ENCODE measurements at regions not wholly inside any gene's neighbourhood (a gene's known extent, or its start where the extent isn't known, plus 50 kb on each side); places are given as distances from the start of the nearest gene placed in this dataset.

DNA sequence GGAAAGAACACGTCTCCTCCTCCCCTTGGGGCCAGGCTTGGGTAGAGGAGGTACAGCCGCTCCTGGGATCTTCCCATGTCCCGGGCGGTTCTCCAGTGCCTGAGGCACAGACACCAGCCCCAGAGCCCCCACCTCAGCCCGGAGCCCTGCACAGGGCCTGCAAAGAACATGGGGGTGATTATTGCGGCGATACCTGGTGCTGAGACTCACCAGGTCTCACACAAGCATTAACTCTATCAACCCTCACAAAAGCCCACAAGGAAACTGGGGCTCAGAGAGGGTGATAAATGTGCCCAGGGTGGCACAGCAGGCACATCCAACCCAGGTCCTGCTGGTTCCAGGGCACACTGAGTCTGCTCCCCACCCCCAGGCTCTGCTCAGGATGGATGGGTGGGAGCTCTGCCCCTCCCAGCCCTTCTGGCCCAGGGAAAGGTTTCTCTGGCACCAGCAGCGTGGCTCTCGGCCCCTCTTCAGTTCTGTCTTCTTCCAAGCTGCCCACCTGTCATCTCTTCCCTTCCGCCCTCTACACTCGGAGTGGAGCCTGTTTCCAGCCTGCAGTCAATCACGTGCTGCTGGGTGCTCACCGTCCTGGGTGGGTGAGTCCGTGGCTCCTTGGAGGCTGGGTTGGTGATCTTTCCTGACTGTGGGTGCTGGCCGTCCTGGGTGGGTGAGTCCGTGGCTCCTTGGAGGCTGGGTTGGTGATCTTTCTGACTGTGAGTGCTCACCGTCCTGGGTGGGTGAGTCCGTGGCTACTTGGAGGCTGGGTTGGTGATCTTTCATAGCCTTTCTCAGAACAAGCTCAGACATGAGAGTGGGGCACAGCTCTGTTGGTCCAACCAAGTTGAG lies 53.6 kb upstream of the AJAP1 start:
- DNase-seq (ENCODE audit: extremely low spot score) = no peak
- CTCF ChIA-PET = no interaction called here
- no peak for TF ChIP-seq FOXA1 (IDR thresholded peaks at IDR 0.05)
- no peak for TF ChIP-seq ARNT (IDR thresholded peaks at IDR 0.05)
- no peak for TF ChIP-seq LEF1 (IDR thresholded peaks at IDR 0.05; ENCODE audit: borderline replicate concordance)
- POLR2A ChIA-PET = no interaction called here

GRCh38 chr1:4601941-4602340 lies 52.5 kb upstream of the AJAP1 start:
- TF ChIP-seq CTBP1 (IDR thresholded peaks at IDR 0.05; ENCODE audit: borderline replicate concordance) (no peak), SUZ12 (IDR thresholded peaks at IDR 0.05) (no peak), HDGF (IDR thresholded peaks at IDR 0.05; ENCODE audit: borderline replicate concordance) (no peak), FOXA1 (IDR thresholded peaks at IDR 0.05) (no peak), PKNOX1 (IDR thresholded peaks at IDR 0.05) (no peak), FOXM1 (IDR thresholded peaks at IDR 0.05; ENCODE audit: borderline replicate concordance) (no peak), ZNF384 (IDR thresholded peaks at IDR 0.05) (no peak), ARNT (IDR thresholded peaks at IDR 0.05) (no peak), ELF4 (IDR thresholded peaks at IDR 0.05) (no peak), LEF1 (IDR thresholded peaks at IDR 0.05; ENCODE audit: borderline replicate concordance) (no peak), TARDBP (IDR thresholded peaks at IDR 0.05) (no peak), SP1 (IDR thresholded peaks at IDR 0.05) (no peak), NFRKB (IDR thresholded peaks at IDR 0.05) (no peak), FOXK2 (IDR thresholded peaks at IDR 0.05) (no peak), L3MBTL2 (conservative IDR thresholded peaks at IDR 0.05) (no peak), BHLHE40 (IDR thresholded peaks at IDR 0.05; ENCODE audit: borderline replicate concordance) (no peak)
- CTCF ChIA-PET = no interaction called here
- DNase-seq (ENCODE audit: extremely low spot score) = no peak
- POLR2A ChIA-PET = no interaction called here

DNA sequence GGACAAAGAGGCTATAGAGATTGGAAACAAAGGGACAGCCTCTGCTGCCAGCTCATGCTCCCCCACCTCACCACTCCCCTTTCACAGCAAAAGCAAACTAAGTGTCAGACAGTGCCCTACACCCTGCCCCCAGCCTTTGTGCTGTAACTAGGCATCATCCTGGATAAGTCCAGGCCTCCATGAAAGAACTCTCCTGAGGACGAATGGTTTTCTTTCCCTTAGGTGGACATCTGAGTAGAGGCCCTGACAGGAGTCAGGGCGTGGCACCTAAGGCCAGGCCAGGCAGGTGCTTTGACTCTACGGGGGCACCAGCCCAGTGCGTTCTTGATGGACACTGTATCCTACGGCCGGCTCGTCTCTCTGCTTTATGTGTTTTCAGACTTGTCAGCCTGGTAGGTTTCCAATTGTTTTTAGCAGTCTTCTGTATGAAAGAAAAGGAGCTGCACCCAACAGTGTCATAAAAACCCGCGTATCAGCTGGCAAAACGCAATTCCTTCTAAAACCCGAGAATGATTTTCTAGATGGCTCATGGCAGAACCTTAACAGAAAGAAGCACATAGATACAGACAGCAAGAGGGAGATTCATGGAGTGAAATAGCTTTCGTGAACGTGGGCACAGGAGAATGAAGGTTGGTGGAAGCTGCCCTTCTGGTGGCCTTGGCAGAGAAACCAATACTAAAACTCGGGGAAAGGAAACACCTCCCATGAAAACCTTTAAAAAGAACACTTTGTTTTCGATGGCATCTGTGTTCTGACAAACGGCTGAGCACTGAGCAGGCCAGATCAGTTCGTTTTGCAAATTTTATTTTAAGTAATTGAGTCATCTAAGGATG lies 51.7 kb upstream of the AJAP1 start:
- TF ChIP-seq SP1 (IDR thresholded peaks at IDR 0.05) (no peak), SUZ12 (IDR thresholded peaks at IDR 0.05) (no peak), LEF1 (IDR thresholded peaks at IDR 0.05; ENCODE audit: borderline replicate concordance) (no peak)
- POLR2A ChIA-PET = no interaction called here
- no peak for DNase-seq (ENCODE audit: extremely low spot score)
- CTCF ChIA-PET = no interaction called here

DNA sequence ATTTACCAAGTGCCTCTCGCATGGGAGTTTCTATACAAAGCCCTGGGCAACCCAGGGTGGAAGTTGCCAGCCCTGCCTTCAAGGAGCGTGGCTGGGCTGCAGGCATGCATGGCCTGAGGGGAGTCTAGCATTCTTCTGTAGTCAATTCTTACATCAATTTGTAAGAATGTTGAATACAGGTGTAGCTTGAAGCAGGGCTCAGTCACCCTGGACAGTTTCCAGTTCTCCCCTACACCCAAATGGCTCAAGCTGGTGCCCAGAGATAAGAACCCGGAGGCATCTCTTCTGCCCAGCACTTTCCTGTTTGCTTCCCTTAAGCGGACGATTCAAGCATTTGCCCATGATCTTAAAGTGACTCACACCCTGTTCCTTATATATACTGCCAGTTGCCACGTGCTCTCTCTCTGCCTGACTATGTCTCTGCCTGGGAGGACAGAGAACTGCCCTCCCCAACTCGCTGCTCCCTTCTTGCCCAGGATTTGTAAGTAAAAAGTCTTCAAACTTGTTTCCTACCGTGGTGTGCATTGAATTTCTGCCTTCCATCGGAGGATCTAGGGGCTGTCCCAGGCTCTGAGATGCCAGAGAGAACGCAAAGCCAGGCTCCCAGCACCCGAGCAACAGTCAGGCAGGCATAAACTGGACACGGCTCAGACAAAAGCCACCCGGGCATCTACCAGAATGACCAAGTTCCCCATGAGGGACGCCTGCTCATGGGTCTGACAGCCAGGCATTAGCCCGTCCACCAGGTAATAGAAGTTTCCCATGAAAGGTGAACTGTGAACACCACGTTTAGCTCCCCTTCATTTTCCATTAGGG lies 50.9 kb upstream of the AJAP1 start:
- ChIA-PET POLR2A (no interaction called here), CTCF (no interaction called here)
- DNase-seq (ENCODE audit: extremely low spot score) = no peak
- TF ChIP-seq LEF1 (IDR thresholded peaks at IDR 0.05; ENCODE audit: borderline replicate concordance) (no peak), ZNF384 (IDR thresholded peaks at IDR 0.05) (no peak), L3MBTL2 (conservative IDR thresholded peaks at IDR 0.05) (no peak), CTBP1 (IDR thresholded peaks at IDR 0.05; ENCODE audit: borderline replicate concordance) (no peak), FOXM1 (IDR thresholded peaks at IDR 0.05; ENCODE audit: borderline replicate concordance) (no peak), TARDBP (IDR thresholded peaks at IDR 0.05) (no peak), SP1 (IDR thresholded peaks at IDR 0.05) (no peak)
